ENCODE measurements at regions not wholly inside any gene's neighbourhood (a gene's known extent, or its start where the extent isn't known, plus 50 kb on each side); places are given as distances from the start of the nearest gene placed in this dataset.

GRCh38 chr1:235011599-235012435 lies 116.8 kb downstream of the TOMM20 start:
- DNase-seq (ENCODE audit: low spot score) = peak; percentile 100

GRCh38 chr1:235011064-235011598 lies 117.5 kb downstream of the TOMM20 start:
- DNase-seq (ENCODE audit: low spot score) = no peak

GRCh38 chr1:235009561-235010306 lies 118.9 kb downstream of the TOMM20 start:
- no peak for DNase-seq (ENCODE audit: low spot score)

- no peak for DNase-seq (ENCODE audit: low spot score)
Measured at GRCh38 chr1:235009074-235009473, 119.6 kb downstream of the TOMM20 start.

- DNase-seq (ENCODE audit: low spot score) = no peak
Measured at GRCh38 chr1:235008239-235008638, 120.4 kb downstream of the TOMM20 start.

GRCh38 chr1:235006816-235007215 lies 121.8 kb downstream of the TOMM20 start:
- no peak for DNase-seq (ENCODE audit: low spot score)

GRCh38 chr1:235006132-235006721 lies 122.4 kb downstream of the TOMM20 start:
- DNase-seq (ENCODE audit: low spot score) = no peak

GRCh38 chr1:235004840-235005391 lies 123.7 kb downstream of the TOMM20 start:
- DNase-seq (ENCODE audit: low spot score) = no peak

GRCh38 chr1:235004276-235004675 lies 124.4 kb downstream of the TOMM20 start:
- DNase-seq (ENCODE audit: low spot score) = no peak

- no peak for DNase-seq (ENCODE audit: low spot score)
Measured at GRCh38 chr1:235002706-235003300, 125.8 kb downstream of the TOMM20 start.

- DNase-seq (ENCODE audit: low spot score) = no peak
Measured at GRCh38 chr1:234999513-234999940, 129.1 kb downstream of the TOMM20 start.

- DNase-seq (ENCODE audit: low spot score) = peak; percentile 97
Measured at GRCh38 chr1:234997896-234998741, 130.5 kb downstream of the TOMM20 start.

- peak; percentile 96 for DNase-seq (ENCODE audit: low spot score)
Measured at GRCh38 chr1:234997201-234997895, 131.3 kb downstream of the TOMM20 start.

- no peak for DNase-seq (ENCODE audit: low spot score)
Measured at GRCh38 chr1:234996245-234996757, 132.3 kb downstream of the TOMM20 start.

- DNase-seq (ENCODE audit: low spot score) = no peak
Measured at GRCh38 chr1:234994436-234995295, 134.0 kb downstream of the TOMM20 start.

- DNase-seq (ENCODE audit: low spot score) = no peak
Measured at GRCh38 chr1:234992065-234992464, 136.6 kb downstream of the TOMM20 start.

- no peak for DNase-seq (ENCODE audit: low spot score)
Measured at GRCh38 chr1:234990874-234991801, 137.5 kb downstream of the TOMM20 start.

GRCh38 chr1:234990328-234990675 lies 138.3 kb downstream of the TOMM20 start:
- DNase-seq (ENCODE audit: low spot score) = no peak

Measured in SW480 (cell line).